Karpas-422 (cell line): ENCODE measurements at regions not wholly inside any gene's neighbourhood (a gene's known extent, or its start where the extent isn't known, plus 50 kb on each side); places are given as distances from the start of the nearest gene placed in this dataset.

ENCODE experiments used
- DNase-seq: peaks from one replicate; pipeline ENCODE4 v3.0.0-alpha.2; 2015
- H2AFZ ChIP-seq: fragments of 200-600 bp; sonication (generic); 2 replicates; pipeline ENCODE4 v1.6.1; 2014; ENCODE audit warnings: antibody characterized with exemption, low read length, mixed read lengths
- H3K27ac ChIP-seq: fragments of 200-600 bp; sonication (generic); 2 replicates; pipeline ENCODE4 v1.5.1; 2014; ENCODE audit warnings: mild to moderate bottlenecking, low read length, moderate library complexity
- H3K27me3 ChIP-seq: fragments of 200-600 bp; sonication (generic); 2 replicates; pipeline ENCODE4 v1.6.1; 2014; ENCODE audit warnings: low read length, mixed read lengths
- H3K36me3 ChIP-seq: fragments of 200-600 bp; sonication (generic); 2 replicates; pipeline ENCODE4 v1.6.1; 2014; ENCODE audit warnings: low read length, mixed read lengths; ENCODE audit not compliant: insufficient read depth
- H3K4me1 ChIP-seq: fragments of 200-600 bp; sonication (generic); 2 replicates; pipeline ENCODE4 v1.6.1; 2014; ENCODE audit warnings: mild to moderate bottlenecking, low read length, mixed read lengths
- H3K4me2 ChIP-seq: fragments of 200-600 bp; sonication (generic); 2 replicates; pipeline ENCODE4 v1.6.1; 2014; ENCODE audit warnings: low read length, low read depth, mild to moderate bottlenecking; ENCODE audit not compliant: poor library complexity, severe bottlenecking
- H3K4me3 ChIP-seq: fragments of 200-600 bp; sonication (generic); 2 replicates; pipeline ENCODE4 v1.5.1; 2014; ENCODE audit warnings: mild to moderate bottlenecking, antibody characterized with exemption, low read length, mixed read lengths
- H3K79me2 ChIP-seq: fragments of 200-600 bp; sonication (generic); 2 replicates; pipeline ENCODE4 v1.6.1; 2014; ENCODE audit warnings: mild to moderate bottlenecking, low read length, mixed read lengths
- H3K9ac ChIP-seq: fragments of 200-600 bp; sonication (generic); 2 replicates; pipeline ENCODE4 v1.6.0; 2014; ENCODE audit warnings: low read length
- H3K9me2 ChIP-seq: fragments of 200-600 bp; sonication (generic), shearing (Covaris generic); replicated peaks from 2 replicates; pipeline ENCODE4 v1.6.0; 2014; ENCODE audit warnings: mild to moderate bottlenecking, low read length, moderate library complexity; ENCODE audit not compliant: insufficient read depth
- H3K9me3 ChIP-seq: fragments of 300-700, 200-600 bp; sonication (generic); 2 replicates; pipeline ENCODE4 v1.6.1; 2014; ENCODE audit warnings: low read length, mixed read lengths
- H4K20me1 ChIP-seq: fragments of 200-600 bp; sonication (generic); 2 replicates; pipeline ENCODE4 v1.6.1; 2014; ENCODE audit warnings: mild to moderate bottlenecking, antibody characterized with exemption, low read length, low read depth; ENCODE audit not compliant: insufficient read depth

DNA sequence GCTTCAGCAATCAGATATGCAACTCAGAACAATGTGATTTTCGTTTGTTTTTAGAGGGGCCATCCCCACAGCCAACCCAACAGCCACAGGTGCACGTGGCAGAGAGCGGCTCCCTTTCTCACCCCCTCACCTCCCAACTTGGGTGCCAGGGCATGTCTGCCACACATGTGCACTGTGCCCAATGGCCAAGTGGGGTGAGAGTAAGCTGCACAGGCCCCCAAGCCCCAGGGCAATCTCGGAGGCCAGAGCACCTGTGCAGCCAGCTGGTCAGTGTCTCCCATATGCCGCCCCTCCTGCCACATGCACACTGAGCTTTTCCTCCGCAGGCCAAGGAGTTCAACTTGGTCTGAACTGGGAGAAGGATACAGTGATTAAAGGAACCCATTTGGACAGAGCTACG, 1130.2 kb downstream of the DSC3 start:
- Histone ChIP-seq H3K9me2 (no peaks in the 10 kb centered on the region), H3K9me3 (peaks cover 24% of the 10 kb centered on the region), H4K20me1 (no peaks in the 10 kb centered on the region), H3K79me2 (no peaks in the 10 kb centered on the region), H3K4me2 (no peak overlapping the region), H3K27me3 (no peaks in the 10 kb centered on the region), H3K27ac (no peak overlapping the region), H3K36me3 (no peaks in the 10 kb centered on the region), H2AFZ (no peak overlapping the region), H3K4me1 (no peaks in the 10 kb centered on the region), H3K9ac (no peak overlapping the region), H3K4me3 (no peak overlapping the region)
- DNase-seq, result no peak

GRCh38 chr18:29892960-29893558, 1149.5 kb downstream of the DSC3 start:
- peaks cover 6% of the 10 kb centered on the region for H3K9me3 ChIP-seq
- H3K4me1 ChIP-seq, result no peaks in the 10 kb centered on the region
- H3K9ac ChIP-seq, result no peak overlapping the region
- H3K9me2 ChIP-seq, result no peaks in the 10 kb centered on the region
- no peak overlapping the region for H3K4me2 ChIP-seq
- DNase-seq, result peak; percentile 62
- no peak overlapping the region for H3K27ac ChIP-seq
- no peaks in the 10 kb centered on the region for H3K36me3 ChIP-seq
- H4K20me1 ChIP-seq, result no peaks in the 10 kb centered on the region
- H3K27me3 ChIP-seq, result no peaks in the 10 kb centered on the region
- no peak overlapping the region for H3K4me3 ChIP-seq
- no peak overlapping the region for H2AFZ ChIP-seq
- H3K79me2 ChIP-seq, result no peaks in the 10 kb centered on the region

DNA sequence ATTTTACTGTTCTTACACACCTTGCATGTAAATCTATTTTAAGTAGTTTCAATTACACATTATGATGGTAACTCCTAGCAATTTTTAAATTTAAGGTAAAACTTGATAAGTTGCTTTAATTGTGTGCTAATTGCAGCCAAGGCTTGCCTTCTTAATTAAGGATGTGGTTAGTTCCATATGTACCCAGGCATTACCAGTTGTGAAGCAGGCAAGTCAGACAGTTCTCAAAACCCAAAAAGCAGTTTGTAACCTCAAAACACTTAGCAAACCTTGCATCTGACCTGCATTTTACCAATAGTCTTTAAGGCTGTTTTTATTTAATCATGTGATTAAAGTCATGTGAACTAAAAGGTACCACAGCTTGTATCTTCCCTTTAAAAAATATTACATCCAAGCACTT, 1159.4 kb downstream of the DSC3 start:
- H3K4me3 ChIP-seq, result no peak overlapping the region

DNA sequence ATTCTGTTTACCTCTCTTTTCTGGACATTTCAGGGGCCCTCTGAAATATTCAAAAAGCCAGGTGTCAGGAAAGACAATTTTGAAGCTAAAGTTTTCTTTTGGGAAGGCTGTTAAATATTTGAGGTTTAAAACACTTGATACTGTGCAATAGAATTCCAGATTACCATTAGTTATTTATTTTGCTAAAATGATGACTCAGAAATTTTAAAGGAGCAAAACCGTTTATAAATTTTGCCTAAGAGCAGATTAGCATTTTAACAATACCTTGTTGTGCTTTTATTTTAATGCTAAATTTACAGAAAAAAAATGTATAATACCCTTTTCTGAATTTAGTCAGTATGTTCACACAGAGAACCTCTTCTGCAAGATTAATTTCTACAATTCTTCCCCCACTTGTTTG, 1159.9 kb downstream of the DSC3 start:
- no peak overlapping the region for H3K27ac ChIP-seq
- H3K9ac ChIP-seq, result no peak overlapping the region
- H3K79me2 ChIP-seq, result no peaks in the 10 kb centered on the region
- no peak overlapping the region for H3K4me2 ChIP-seq
- no peaks in the 10 kb centered on the region for H3K4me1 ChIP-seq
- no peaks in the 10 kb centered on the region for H3K27me3 ChIP-seq
- H3K4me3 ChIP-seq, result no peak overlapping the region
- H3K9me3 ChIP-seq, result 0 out of 2 replicates have a peak, but pooled peaks cover 3% of the 10 kb centered on the region
- no peak for DNase-seq
- H3K36me3 ChIP-seq, result no peaks in the 10 kb centered on the region
- no peak overlapping the region for H2AFZ ChIP-seq
- no peaks in the 10 kb centered on the region for H4K20me1 ChIP-seq
- no peaks in the 10 kb centered on the region for H3K9me2 ChIP-seq

More for the DNA sequence above, 1159.4 kb downstream of the DSC3 start:
- Histone ChIP-seq H3K36me3 (no peaks in the 10 kb centered on the region), H4K20me1 (no peaks in the 10 kb centered on the region), H3K79me2 (no peaks in the 10 kb centered on the region), H3K9me2 (no peaks in the 10 kb centered on the region), H2AFZ (no peak overlapping the region), H3K4me2 (no peak overlapping the region), H3K27ac (no peak overlapping the region), H3K27me3 (no peaks in the 10 kb centered on the region), H3K9me3 (0 out of 2 replicates have a peak, but pooled peaks cover 3% of the 10 kb centered on the region), H3K4me1 (no peaks in the 10 kb centered on the region), H3K9ac (no peak overlapping the region)
- no peak for DNase-seq

DNA sequence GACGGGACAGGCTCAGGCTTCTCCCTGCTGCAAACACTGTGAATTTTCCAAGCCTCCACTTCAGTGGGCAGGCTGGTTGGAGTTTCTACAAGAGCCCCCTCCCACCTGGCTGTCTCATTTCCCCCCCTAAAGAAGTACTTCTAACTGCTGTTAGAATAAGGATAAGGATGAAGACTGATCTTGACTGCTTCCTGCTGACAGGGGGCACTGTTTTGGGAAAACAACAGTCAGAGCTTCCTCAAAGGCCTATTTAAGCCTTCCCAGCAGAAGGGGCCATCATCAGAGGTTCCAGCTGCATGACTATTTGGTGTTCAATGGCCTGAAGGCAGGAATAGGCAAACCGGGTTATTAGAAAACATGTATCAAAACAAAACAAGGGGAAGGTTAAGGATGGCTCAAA, 1162.8 kb downstream of the DSC3 start:
- H3K4me2 ChIP-seq, result no peak overlapping the region
- no peak overlapping the region for H2AFZ ChIP-seq
- no peaks in the 10 kb centered on the region for H3K27me3 ChIP-seq
- H3K36me3 ChIP-seq, result no peaks in the 10 kb centered on the region
- DNase-seq, result no peak
- no peaks in the 10 kb centered on the region for H3K9me2 ChIP-seq
- no peak overlapping the region for H3K27ac ChIP-seq
- no peaks in the 10 kb centered on the region for H4K20me1 ChIP-seq
- H3K4me1 ChIP-seq, result no peaks in the 10 kb centered on the region
- 0 out of 2 replicates have a peak, but pooled peaks cover 3% of the 10 kb centered on the region for H3K9me3 ChIP-seq
- H3K79me2 ChIP-seq, result no peaks in the 10 kb centered on the region
- no peak overlapping the region for H3K9ac ChIP-seq
- H3K4me3 ChIP-seq, result no peak overlapping the region

DNA sequence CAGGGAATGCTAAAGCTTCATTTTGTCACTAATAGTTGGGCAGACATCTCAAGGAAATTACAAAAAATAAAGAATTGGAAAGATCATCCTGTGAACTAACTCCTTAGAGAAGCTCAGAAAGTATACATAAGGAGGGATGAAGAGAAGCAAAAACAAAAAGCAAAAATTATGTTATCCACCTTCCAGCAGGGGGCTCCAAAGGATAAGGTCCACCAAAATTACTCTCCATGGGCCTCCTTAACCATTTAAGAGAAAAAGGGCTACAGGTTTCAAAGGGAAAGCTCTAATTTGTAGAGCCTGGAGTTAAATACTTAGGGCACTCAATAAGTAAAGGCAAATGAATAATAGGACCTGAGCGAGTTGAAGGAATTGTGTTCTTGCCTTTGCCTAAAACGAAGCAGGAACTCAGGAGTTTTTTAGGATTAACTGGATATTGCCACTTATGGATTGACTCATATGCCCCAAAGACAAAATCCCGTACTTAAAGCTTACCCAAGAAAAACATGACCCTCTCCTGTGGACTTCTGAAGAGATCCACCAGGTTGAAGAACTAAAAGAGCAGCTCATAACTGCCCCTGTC, 1167.9 kb downstream of the DSC3 start:
- no peaks in the 10 kb centered on the region for H3K27me3 ChIP-seq
- H3K4me2 ChIP-seq, result no peak overlapping the region
- no peaks in the 10 kb centered on the region for H3K79me2 ChIP-seq
- H3K4me1 ChIP-seq, result no peaks in the 10 kb centered on the region
- no peaks in the 10 kb centered on the region for H4K20me1 ChIP-seq
- peak; percentile 75 for DNase-seq
- H2AFZ ChIP-seq, result no peak overlapping the region
- no peak overlapping the region for H3K4me3 ChIP-seq
- H3K9ac ChIP-seq, result no peak overlapping the region
- no peak overlapping the region for H3K27ac ChIP-seq
- H3K9me2 ChIP-seq, result no peaks in the 10 kb centered on the region
- H3K36me3 ChIP-seq, result no peaks in the 10 kb centered on the region
- 0 out of 2 replicates have a peak, but pooled peaks cover 3% of the 10 kb centered on the region for H3K9me3 ChIP-seq

GRCh38 chr18:29873211-29873610, 1169.3 kb downstream of the DSC3 start:
- Histone ChIP-seq H2AFZ (no peak overlapping the region), H3K27ac (no peak overlapping the region), H3K9me3 (no peaks in the 10 kb centered on the region; the same call in 1 of the 2 replicates), H3K4me1 (no peaks in the 10 kb centered on the region), H4K20me1 (no peaks in the 10 kb centered on the region), H3K9me2 (no peaks in the 10 kb centered on the region), H3K27me3 (no peaks in the 10 kb centered on the region), H3K79me2 (no peaks in the 10 kb centered on the region), H3K4me3 (no peak overlapping the region), H3K36me3 (no peaks in the 10 kb centered on the region), H3K4me2 (no peak overlapping the region), H3K9ac (no peak overlapping the region)
- no peak for DNase-seq

GRCh38 chr18:29871246-29871645, 1171.3 kb downstream of the DSC3 start:
- Histone ChIP-seq H3K9ac (no peak overlapping the region), H3K27ac (no peak overlapping the region), H3K4me1 (no peaks in the 10 kb centered on the region), H3K4me2 (no peak overlapping the region), H3K4me3 (no peak overlapping the region), H4K20me1 (no peaks in the 10 kb centered on the region), H3K9me2 (no peaks in the 10 kb centered on the region), H3K36me3 (no peaks in the 10 kb centered on the region), H3K79me2 (no peaks in the 10 kb centered on the region), H3K9me3 (no peaks in the 10 kb centered on the region; the same call in 1 of the 2 replicates), H3K27me3 (no peaks in the 10 kb centered on the region), H2AFZ (no peak overlapping the region)
- DNase-seq, result no peak
